ENCODE measurements at regions not wholly inside any gene's neighbourhood (a gene's known extent, or its start where the extent isn't known, plus 50 kb on each side); places are given as distances from the start of the nearest gene placed in this dataset.

- Mint-ChIP-seq H3K4me1 (ENCODE audit: low read depth) (peaks cover 26% of the 10 kb centered on the region), H3K36me3 (ENCODE audit: low read depth) (no peaks in the 10 kb centered on the region)
- TF ChIP-seq, protein P1, sequence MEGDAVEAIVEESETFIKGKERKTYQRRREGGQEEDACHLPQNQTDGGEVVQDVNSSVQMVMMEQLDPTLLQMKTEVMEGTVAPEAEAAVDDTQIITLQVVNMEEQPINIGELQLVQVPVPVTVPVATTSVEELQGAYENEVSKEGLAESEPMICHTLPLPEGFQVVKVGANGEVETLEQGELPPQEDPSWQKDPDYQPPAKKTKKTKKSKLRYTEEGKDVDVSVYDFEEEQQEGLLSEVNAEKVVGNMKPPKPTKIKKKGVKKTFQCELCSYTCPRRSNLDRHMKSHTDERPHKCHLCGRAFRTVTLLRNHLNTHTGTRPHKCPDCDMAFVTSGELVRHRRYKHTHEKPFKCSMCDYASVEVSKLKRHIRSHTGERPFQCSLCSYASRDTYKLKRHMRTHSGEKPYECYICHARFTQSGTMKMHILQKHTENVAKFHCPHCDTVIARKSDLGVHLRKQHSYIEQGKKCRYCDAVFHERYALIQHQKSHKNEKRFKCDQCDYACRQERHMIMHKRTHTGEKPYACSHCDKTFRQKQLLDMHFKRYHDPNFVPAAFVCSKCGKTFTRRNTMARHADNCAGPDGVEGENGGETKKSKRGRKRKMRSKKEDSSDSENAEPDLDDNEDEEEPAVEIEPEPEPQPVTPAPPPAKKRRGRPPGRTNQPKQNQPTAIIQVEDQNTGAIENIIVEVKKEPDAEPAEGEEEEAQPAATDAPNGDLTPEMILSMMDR (IDR thresholded peaks at IDR 0.05) = no peak
Observed at GRCh38 chr18:67612281-67612680, 95.8 kb upstream of the DSEL start.

DNA sequence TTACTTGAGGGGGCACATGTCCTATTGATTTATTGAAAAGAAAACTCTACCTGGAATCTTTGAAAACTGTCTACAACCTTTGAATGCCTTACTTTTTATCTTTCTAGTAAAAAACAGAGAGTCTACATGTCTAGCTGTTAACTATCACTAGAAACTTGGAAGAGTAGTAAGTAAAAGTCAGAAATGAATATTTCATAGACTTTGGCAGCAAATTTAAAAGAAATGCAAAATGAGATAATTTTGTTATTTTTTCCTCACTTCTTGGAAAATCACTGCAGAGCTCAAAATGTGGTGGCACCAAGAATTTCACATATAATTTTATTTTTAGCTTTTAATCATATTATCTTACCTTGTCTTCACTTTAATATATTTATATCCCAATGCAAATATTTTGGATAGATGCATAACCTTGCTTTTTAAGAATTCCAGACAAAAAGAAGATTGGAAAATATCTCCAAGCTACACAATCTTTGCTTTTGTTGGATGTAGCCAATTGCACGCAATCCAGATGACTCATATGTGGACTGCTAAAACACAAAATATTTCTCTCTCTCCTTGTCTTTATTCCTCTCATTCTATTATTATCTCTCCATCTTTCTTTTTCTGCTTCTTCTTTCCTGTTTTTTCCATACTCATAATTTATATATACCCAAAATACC, 92.2 kb upstream of the DSEL start:
- H3K27me3 Mint-ChIP-seq (ENCODE audit: low read depth) = no peaks in the 10 kb centered on the region
- peak overlapping the region; percentile 97 for H3K27ac Mint-ChIP-seq (ENCODE audit: unreplicated experiment)
- peaks cover 1% of the 10 kb centered on the region for H3K36me3 Mint-ChIP-seq (ENCODE audit: low read depth)
- H3K9me3 Mint-ChIP-seq (ENCODE audit: low read depth) = peaks cover 9% of the 10 kb centered on the region
- H3K4me1 Mint-ChIP-seq (ENCODE audit: low read depth) = peaks cover 26% of the 10 kb centered on the region
- H3K4me3 Mint-ChIP-seq (ENCODE audit: unreplicated experiment) = peak overlapping the region; percentile 43
- DNase-seq (ENCODE audit: low spot score) = no peak
- TF ChIP-seq, protein P1 (IDR thresholded peaks at IDR 0.05) = no peak

More at GRCh38 chr18:67612281-67612680, 95.8 kb upstream of the DSEL start:
- Mint-ChIP-seq H3K4me3 (ENCODE audit: unreplicated experiment) (no peak overlapping the region), H3K27ac (ENCODE audit: unreplicated experiment) (no peak overlapping the region), H3K27me3 (ENCODE audit: low read depth) (no peaks in the 10 kb centered on the region), H3K9me3 (ENCODE audit: low read depth) (peaks cover 9% of the 10 kb centered on the region)
- no peak for DNase-seq (ENCODE audit: low spot score)

GRCh38 chr18:67608191-67608590, 91.7 kb upstream of the DSEL start:
- Mint-ChIP-seq H3K4me3 (ENCODE audit: unreplicated experiment) (no peak overlapping the region), H3K27ac (ENCODE audit: unreplicated experiment) (peak overlapping the region; percentile 97), H3K9me3 (ENCODE audit: low read depth) (peaks cover 10% of the 10 kb centered on the region), H3K27me3 (ENCODE audit: low read depth) (no peaks in the 10 kb centered on the region), H3K36me3 (ENCODE audit: low read depth) (peaks cover 1% of the 10 kb centered on the region), H3K4me1 (ENCODE audit: low read depth) (peaks cover 26% of the 10 kb centered on the region)
- no peak for DNase-seq (ENCODE audit: low spot score)
- TF ChIP-seq, protein P1 (IDR thresholded peaks at IDR 0.05) = no peak

GRCh38 chr18:67600181-67601180, 84.0 kb upstream of the DSEL start:
- Mint-ChIP-seq H3K36me3 (ENCODE audit: low read depth) (peaks cover 5% of the 10 kb centered on the region), H3K4me1 (ENCODE audit: low read depth) (peaks cover 41% of the 10 kb centered on the region), H3K27me3 (ENCODE audit: low read depth) (no peaks in the 10 kb centered on the region), H3K9me3 (ENCODE audit: low read depth) (peaks cover 18% of the 10 kb centered on the region), H3K4me3 (ENCODE audit: unreplicated experiment) (no peak overlapping the region), H3K27ac (ENCODE audit: unreplicated experiment) (peak overlapping the region; percentile 81)
- TF ChIP-seq, protein P1 (IDR thresholded peaks at IDR 0.05) = no peak
- DNase-seq (ENCODE audit: low spot score) = no peak

GRCh38 chr18:67599277-67599676, 82.8 kb upstream of the DSEL start:
- Mint-ChIP-seq H3K36me3 (ENCODE audit: low read depth) (peaks cover 6% of the 10 kb centered on the region), H3K4me1 (ENCODE audit: low read depth) (peaks cover 41% of the 10 kb centered on the region), H3K27me3 (ENCODE audit: low read depth) (no peaks in the 10 kb centered on the region), H3K4me3 (ENCODE audit: unreplicated experiment) (no peak overlapping the region), H3K9me3 (ENCODE audit: low read depth) (peaks cover 28% of the 10 kb centered on the region), H3K27ac (ENCODE audit: unreplicated experiment) (peak overlapping the region; percentile 67)
- no peak for DNase-seq (ENCODE audit: low spot score)
- TF ChIP-seq, protein P1 (IDR thresholded peaks at IDR 0.05) = no peak
